Activated CD4-positive, alpha-beta T cell treated with anti-CD3 and anti-CD28 coated beads, Interleukin-2, Interleukin-6, amounts not matched to agents 100 ng/mL and 50 ng/mL, durations not matched to agents 16 hours and 8 hours (primary cell): ENCODE measurements at regions not wholly inside any gene's neighbourhood (a gene's known extent, or its start where the extent isn't known, plus 50 kb on each side); places are given as distances from the start of the nearest gene placed in this dataset.

Experiments
- DNase-seq: peaks from one replicate; pipeline ENCODE4 v3.0.0-alpha.2; 2020

DNA sequence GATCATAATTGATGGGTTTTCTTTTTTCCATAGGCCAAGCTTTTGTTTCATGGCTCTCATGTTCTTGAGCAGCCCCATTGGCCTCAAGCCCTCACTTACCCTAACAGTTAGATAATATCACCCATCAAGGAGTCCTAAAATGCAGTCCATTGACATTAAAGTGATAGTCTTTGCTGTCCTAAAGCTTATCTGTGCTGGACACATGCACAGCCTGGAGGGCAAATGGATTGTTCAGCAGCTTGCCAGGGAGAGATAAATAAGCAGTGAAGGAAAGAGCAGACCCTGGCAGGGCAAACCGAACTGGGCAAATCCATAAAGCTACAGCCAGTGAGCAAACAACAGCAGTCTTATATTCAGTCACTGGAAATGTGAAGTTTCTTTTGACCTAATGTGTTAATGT, 199.6 kb upstream of the MID1 start:
- no peak for DNase-seq

DNA sequence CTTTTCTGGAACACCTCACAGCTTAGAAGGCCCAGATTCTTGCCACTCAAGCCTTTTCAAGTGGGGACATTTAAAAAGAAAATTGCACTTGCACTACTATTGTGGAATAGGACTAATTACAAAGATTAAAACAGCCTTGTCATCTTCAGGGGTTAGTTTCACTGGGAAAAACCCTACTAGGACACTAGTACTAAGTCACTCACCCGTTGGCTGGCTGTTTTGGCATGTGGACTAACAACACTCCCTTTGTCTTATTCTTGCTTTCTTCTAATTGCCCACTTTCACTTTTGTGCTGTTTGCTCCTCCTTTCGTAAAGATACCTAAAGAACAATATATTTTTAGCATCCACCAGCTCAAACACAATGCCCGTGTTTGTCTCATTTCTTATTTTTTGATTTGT, 200.9 kb upstream of the MID1 start:
- DNase-seq: no peak

DNA sequence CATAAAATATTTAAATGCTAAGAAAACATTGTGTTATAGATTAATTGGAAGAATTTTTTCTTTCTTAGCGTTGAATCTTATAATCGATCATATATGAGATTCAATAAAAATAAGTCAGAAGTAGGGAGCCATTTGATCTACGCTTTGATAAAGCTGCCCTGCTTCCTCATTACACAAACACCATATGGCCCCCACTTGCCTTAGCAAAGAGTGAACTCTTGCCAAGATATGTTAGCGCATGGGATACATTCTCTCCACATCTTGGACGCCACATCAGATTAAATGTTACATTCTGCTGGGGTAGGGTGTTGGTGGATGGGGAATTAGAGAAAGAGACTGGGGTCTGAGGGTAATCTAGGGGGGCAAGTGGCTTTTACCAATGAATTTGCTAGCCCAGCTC, 207.7 kb upstream of the MID1 start:
- no peak for DNase-seq

DNA sequence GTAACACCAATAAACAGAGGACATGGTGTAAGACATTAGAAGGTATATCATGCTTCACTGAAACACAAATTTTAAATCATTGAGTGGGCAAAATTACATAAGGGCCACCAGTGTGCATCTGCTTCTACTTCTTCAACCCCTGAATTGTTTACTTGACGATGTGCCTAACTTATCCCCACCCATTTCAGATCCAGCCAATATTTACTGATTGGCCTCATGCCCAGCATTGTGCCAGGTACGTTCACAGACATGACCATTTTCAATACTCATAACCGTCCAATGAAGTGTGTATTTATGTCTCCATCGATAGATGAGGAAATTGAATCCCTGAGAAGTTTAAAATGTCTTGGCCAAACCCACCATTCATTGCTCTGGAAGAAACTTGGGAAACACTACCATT, 208.3 kb upstream of the MID1 start:
- no peak for DNase-seq

DNA sequence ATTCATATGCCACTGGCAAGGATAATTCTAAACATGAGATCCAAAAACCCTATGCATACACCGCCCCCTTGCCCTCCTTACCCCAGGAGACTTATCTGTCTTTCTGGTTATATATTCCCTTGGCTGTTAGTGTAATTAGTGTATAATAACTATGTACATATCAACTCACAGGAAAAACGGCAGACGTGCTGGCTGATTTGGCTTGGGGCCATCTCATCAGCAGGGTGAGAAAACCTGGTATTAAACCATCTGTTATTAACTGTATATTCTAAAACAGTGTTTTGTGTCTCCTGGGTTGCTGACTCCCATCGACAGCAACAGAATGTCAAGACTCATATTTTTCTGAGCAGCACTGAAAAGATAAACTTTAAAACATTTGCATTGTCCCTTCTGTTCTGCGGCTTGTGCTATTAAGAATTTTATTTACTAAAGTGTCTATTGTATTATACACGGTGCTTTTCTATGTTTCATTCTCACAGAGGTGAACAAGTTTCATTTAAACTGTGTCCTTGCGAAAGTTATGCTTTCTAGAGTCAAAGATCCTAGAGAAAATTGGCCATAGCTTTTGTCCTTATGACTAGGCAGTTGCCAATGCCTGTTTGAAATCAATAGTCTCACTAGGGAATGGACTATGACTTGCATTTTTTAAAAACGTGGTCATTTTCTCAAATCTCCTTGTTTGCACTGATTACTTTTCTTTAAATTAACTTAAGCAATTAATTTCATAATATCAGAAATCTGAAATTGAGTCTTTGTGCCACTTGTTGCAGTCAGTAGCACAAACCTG, 211.5 kb upstream of the MID1 start:
- no peak for DNase-seq

DNA sequence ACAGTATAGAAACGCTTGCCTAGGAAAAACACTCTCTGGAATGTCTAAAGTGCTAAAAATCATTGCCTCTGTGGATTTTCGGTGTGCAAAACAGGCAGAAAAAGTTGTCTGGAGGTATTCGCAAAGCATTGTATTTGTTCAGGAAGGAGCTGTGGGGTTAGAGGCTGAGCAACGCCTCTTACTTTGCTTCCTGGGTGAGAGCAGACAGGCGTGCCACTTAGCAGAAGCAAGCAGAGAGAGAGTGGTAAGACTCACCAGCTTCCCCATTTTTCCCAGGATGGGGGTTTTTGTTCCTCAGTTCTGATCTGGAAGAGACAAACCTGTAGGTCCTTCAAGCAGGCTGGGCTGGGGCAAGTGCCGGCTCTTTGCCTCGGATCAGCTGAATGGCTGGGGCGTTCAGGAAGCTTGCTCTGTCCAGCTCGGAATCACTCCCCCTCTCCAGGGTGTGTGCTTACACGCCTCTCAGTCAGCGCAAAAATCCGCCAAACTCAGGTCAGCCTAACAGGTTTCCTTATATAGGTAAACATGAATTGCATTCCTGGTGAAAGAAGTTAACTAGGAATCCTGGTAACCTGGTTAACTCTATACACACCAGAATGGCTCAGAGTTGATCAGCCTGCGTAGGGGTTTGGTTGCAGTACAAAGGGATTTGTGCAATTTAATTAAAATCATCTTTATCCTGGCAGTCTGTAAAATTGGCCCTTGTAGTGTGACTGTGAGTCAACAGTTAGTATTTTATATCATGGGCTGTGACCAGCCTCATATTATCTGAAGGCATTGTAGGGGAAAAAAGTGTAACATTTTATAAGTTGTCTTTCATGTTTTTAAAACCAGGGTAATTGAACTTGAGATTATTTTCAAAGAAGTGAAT, 213.1 kb upstream of the MID1 start:
- DNase-seq: no peak

DNA sequence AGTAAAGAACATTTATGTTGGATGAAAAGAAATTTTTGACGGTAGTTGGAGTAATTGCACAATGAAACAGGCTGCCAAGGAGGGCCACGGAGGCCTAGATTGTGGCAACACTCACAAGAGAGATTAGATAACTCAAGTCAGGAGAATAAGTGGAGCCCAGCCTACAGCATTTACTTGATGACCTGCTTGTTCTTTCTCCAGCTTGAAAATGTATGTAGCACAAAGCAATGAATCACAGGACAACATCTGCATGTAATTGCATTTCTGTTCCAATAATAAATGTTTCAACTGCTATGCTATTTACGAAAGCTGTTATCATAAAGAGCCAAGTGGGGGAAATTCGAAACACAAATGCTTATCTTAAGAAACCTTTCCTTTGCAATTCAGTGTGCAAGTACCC, 221.2 kb upstream of the MID1 start:
- DNase-seq: no peak

DNA sequence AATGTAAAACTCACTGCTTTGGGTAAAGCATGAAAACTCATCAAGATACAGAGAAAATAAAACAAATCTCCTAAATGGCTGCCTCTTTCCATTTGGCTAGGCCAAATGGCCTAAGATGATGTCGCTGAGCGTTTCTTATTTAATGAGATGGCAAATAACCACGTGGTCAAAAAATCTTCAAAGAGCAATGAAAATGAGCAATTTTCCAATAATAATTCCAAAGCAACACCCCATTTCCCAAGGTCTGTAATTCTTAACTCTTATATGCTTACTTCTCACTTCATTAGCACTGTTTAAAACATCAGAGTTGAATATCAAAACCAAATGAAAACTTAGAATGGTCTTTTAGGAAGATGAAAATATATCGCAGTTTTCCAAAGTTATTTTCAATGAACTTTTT, 222.3 kb upstream of the MID1 start:
- DNase-seq: no peak

DNA sequence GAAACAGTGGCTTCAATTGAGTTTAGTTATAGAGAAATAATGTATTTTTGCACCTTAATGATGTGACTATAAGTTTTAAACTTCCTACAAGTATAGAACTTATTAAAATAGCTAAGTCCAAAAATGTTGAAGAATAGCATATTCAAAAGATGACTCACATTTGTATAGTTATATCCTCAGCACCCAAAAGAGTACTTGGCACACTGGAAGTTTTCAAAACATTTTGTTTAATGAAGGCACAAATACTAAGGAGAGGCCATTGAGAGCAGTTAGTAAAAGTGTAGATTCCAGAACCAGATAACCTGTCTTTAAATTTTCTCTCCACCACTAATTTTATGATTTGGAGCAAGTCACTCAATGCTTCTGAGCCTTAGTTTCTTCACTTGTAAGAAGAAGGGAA, 226.9 kb upstream of the MID1 start:
- DNase-seq: no peak

DNA sequence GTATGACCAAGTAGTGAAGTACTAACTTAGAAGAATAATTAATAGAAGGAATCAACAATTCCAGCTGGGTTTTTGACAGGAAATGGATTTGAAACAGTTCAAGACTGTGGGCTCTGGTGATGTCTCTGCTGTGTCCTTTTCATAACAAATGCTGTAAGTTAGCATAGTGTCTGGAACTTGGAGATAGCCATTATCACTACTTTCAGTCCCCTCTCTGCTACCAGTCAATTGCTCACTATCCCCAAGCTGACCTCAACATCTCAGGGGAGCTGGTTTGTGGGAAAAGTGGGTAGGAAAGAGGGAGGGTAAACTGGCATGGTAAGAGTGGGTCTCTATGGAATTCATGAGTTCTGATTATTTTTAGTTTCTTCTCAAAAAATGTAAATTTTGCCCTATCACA, 231.4 kb upstream of the MID1 start:
- DNase-seq: no peak

DNA sequence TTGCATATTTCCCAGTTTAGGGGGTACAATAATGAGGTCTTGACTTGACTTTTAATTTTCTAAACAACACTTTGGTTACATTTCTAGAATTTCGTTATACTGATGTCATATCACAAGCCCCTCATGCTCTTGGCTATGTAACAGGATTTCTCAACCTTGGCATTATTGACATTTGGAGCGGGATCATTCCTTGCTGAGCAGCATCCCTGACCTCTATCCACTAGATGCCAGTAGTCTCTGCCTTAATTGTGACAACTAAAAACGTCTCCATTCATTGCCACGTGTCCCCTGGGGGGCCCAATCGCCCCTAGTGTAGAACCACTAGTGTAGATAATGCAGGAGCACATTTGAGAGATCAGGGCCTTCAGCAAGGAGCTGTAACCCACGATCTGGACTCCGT, 234.2 kb upstream of the MID1 start:
- no peak for DNase-seq

DNA sequence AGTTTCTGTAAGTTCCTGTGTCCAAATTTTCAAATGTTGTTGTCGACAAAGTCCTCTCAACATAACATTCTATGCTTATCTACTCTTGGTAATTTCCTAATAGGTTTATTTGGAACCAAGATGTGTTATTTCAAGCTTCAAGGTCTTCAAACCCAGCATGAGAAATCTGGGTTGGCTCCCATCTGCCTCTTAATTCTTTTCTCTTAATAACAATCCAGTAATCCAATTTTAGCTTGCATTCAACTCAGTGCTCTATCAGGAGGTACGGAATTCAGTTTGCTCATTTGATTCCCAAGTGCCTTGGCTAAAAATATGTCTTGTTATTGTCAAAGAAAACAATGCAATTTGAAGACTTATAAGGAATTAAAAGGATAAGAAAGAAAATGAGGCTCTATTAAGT, 235.5 kb upstream of the MID1 start:
- no peak for DNase-seq

DNA sequence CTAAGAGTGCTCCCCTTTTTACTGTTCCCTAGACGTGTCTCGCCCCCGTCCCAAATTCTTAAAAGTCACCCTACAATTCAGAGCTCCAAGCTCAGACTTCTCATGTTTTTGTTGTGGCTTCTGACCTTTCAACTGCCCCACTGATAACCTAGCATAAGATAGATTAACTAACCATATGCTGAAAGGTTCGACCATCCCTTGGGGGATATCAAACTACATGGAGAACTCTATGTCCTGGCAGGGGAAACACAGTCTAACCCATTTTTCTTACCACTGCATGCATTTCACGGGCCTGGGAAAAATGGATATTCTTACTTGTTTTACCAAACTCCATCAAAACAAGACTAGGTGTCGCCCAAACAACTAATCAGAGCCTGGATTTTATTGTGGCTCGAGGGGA, 236.4 kb upstream of the MID1 start:
- DNase-seq: no peak

DNA sequence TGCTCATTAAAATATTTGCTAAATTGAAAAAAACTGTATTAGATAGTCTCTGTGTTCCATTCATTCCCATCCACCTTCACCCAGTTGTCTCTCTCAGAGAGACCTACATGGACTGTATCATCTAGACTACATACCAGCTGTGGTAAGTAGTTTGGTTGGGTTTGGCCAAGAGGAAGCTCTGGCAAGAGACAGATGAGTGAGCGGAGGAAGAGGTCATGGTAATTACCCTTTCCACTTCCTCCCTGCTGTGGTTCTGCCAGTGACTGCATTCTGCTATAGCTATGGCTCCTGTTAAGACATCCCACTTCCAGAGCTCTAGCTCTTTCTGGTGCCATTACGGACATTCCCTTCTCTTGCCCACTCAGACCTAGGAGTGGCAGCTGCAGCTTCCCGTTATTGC, 239.0 kb upstream of the MID1 start:
- no peak for DNase-seq

DNA sequence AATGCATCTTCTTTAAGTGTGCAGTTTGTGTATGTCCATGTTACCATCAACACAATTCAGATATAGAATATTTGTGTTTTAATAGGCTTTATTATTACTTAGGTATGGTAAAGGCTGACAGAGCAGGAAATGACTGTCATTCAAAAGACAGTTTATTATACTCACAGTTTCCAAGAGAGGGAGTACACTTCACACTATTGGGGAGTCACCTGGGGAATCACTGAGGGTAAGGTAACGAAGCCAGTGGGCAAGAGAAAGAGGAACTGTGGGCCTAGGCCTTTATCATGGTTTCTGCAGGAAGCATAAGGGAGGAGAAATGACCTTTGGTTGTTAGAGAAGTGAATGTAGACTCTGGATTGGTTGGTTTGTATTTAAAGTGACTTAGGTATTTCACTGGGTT, 235.1 kb upstream of the HCCS start:
- no peak for DNase-seq

DNA sequence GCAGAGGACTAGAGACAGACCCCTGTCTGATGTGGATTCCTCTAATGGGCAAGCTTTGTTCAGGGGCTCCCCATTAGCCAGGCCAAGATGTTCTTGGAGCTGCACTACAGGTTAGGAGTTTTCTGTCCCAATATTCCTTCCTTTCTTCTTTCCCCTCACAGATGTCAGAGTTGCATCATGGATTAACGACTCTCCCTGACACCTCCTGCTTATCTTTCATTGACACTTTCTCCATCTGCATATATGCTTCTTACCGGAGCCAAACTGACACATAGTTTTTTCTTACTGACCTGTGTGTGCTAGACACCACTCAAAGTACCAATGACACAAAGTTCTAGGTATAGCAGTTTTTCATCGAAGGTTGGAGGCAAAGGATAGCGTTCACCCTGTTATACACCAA, 228.6 kb upstream of the HCCS start:
- DNase-seq: no peak

DNA sequence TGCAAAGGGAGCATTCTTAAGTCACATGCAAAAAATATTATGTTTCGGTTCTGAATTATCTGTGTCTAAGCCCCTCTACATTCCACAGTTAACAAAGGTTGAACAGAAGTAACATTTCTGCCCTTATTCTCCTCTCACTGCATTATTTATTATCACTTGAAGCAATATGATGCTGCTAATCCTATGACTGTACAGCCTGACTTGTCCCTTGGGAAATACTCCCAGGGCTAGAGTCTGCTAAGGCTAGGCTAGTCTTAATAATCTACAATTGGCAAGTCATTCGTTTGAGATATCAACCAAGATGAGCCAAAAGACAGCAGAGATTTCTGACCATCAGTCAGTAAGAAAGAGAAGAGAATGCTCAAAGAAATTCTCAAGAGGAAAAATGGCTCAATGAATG, 226.9 kb upstream of the HCCS start:
- no peak for DNase-seq

DNA sequence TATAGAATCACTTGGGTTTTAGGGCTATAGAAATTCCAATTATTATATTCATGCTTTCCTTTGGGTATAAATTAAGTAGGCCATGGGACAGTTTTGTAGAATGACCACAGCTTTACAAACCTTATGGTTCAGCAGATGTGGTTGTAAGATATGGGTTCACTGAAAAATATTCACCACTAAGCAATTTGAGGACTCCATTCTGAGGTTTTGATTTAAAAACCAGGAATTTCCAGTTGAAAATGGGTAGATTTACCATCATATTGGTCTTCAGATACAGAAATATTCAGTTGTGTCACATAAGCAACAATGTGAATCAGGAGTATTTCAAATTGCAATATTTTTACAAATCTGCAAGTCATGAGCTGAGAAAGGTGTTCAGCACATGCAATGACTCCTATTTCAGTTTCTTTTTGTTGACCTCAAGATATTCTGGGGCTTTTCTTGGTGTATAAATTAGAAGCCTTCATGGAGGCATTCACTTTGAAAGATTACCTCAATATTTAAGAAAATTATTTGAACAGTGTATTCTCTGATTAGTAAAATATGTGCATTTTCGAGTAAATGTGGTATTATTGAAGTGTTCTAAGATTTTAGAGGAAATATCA, 218.4 kb upstream of the HCCS start:
- DNase-seq: no peak

DNA sequence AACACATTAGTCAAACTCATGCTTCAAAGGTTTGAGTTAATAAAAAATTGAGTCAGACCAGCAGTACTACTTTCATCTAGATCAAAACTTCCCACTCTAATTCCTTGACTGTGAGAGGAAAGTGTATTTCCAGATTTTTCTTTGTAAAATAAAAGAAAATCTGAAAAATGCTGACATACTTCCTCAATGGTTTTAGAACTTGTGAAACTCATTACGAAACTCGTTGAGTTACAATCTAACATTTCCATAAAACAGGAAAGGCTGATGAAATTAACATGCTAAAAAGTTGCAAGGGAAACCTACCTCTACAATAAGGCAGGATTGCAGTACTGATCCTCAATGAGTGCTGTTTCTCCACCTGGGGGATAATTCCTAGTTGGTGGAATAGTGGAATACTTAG, 217.8 kb upstream of the HCCS start:
- DNase-seq: no peak

DNA sequence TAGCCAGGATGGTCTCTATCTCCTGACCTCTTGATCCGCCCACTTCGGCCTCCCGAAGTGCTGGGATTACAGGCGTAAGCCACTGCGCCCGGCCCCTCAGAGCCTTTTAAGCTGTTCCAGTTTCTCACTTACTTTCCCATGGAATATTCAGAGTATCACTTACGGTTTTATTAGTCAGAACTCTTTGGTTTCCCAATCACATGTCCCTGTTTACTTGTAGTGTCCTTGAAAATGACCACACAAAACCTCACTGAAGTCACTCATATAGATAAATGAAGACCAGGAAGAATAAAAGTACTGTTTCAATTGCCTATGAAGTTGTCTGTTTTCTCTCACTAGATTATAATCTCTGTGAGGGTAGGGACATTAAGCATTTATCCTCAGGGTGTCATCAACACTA, 217.2 kb upstream of the HCCS start:
- no peak for DNase-seq

DNA sequence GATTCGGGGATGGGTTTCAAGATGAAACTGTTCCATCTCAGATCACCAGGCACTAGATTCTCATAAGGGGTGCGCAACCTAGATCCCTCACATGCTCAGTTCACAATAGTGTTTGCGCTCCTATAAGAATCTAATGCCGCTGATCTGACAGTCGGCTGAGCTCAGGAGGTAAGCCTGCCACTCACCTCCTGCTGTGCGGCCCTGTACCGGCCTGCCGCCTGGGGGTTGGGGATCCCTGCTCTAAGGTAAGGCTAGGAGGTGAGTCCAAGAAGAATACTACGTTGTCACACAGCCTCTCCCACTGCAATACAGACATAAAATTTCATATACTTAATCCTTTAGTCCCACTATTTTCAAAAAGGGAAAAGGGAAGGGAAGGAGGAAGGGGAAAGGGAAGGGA, 213.4 kb upstream of the HCCS start:
- no peak for DNase-seq

DNA sequence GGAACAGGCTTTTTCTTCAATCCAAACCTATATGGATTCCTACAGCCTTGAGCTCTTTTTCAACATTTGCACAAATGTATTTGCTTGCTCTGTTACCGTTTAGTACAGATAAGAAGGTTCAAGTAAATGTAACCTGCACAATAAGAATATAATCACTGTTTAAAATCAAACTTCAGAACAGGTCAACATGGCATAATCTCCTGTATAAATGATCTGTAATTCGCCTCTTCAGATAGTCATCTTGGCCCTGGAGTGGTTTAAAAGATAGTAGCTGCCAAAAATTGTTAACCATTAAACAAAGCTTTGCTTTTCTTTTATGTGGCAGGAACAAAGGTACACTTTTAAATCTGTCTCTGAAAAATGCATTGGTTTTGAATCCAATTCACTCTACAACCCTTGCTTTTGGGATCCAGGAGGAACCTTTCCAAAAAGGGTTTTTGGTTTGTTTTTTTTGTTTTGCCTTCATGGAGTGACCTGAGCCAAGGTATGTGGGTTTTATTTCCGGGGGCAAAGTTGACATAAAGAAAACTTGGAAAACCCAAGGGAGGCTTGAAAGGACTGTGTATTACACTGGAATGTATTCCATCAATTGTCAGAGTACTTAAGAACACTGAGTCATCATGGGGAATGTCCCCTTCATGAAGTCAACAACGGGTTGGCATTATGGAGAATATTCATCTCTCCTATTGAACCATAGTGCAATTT, 210.4 kb upstream of the HCCS start:
- DNase-seq: no peak

DNA sequence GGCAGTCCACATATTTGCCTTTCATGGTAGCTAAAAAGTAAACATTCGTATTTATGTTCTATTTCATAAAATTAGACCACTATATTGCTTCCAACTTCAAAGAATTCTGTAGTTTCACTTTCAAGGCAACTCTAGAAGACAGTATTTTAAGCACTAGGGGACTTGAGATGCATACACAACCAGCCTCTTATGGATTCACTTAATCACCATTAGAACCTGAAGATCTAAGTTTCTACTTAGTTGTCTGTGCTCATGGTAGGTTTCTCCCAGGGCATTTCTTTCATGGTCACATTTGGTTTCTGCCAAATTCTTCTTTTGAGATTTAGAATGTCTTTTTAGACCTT, 209.9 kb upstream of the HCCS start:
- no peak for DNase-seq

DNA sequence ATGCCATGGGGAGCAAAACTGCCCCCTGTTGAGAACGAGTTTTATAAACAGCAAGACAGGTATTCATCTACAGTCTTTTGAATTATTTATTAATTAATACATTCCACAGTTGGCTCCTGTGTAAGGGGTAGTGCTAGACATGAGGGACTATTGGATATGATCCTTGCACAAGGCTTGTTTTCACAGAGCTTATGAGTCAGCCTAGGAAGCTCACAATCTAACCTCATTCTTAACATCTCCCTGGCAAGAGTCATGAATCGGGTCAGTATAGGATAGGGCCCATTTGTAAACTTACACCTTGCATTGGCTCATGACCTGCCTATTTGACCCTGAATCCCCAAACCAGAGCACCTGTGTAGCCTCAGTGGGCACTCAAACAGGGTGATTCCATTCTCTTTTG, 209.1 kb upstream of the HCCS start:
- no peak for DNase-seq
